GM19468 (cell line): ENCODE measurements at regions not wholly inside any gene's neighbourhood (a gene's known extent, or its start where the extent isn't known, plus 50 kb on each side); places are given as distances from the start of the nearest gene placed in this dataset.

ENCODE experiments used
- ATAC-seq: cut with Tn5 transposase; IDR thresholded peaks from one replicate; pipeline ENCODE4 v1.9.1; 2021; ENCODE audit warnings: mild to moderate bottlenecking, moderate library complexity, moderate number of reproducible peaks; ENCODE audit not compliant: unreplicated experiment; ENCODE audit errors: extremely low read depth

DNA sequence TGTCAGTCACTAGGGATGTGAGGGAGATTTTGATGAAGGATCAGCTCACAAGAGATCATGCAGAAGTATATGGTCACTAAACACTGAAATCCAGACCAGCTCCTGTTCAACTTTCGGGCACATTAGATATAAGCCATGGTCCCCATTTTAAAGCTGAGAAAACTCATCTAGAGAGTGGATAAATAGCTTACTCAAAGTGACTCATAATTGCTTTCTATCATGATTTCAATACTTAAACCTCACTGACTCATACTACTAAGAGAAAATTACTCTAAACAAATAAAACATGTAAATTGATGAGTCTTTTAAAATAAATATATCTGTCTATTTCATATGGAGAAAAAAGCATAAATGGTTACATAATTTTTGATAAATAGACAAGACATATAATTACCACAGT lies 567.7 kb downstream of the TLR4 start:
- ATAC-seq = no peak

DNA sequence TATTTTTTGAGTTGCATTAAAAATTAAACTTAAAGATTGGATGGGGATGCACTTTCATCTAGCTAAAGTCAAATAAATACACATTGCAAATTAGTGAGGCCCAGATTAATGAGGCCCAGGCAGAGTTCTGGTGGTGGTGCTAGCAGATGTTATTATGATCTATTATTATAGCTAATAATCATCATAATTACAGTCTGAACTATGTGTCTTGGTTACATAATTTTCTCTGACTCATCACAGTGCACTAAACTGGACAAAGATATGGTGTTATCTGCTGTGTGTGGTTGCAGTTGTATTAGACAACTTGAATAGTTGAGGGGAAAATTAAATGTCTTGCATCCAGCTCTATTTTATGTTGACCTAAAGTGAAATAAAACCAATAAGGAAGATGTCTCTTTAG lies 568.8 kb downstream of the TLR4 start:
- no peak for ATAC-seq

- no peak for ATAC-seq
Measured at GRCh38 chr9:118276784-118277183, 572.6 kb downstream of the TLR4 start.

- no peak for ATAC-seq
Measured at GRCh38 chr9:118281772-118282171, 577.6 kb downstream of the TLR4 start.

DNA sequence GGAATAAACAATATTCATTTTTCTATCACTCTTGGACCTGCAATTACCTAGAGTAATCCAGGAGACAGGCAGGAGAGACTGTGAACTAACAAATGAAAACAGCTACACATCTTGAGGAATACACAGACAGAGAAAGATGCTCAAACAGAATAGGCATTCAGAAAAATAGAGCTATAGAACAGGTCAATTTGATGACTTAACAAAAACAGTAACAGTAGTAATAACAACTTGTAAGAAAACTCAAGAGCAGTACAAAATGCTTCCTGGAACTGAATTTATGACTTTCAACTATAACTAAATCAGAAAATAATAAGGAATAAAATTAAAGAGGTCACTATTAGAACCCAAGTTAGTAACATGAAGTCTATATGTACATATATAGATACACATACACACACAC lies 579.3 kb downstream of the TLR4 start:
- no peak for ATAC-seq

DNA sequence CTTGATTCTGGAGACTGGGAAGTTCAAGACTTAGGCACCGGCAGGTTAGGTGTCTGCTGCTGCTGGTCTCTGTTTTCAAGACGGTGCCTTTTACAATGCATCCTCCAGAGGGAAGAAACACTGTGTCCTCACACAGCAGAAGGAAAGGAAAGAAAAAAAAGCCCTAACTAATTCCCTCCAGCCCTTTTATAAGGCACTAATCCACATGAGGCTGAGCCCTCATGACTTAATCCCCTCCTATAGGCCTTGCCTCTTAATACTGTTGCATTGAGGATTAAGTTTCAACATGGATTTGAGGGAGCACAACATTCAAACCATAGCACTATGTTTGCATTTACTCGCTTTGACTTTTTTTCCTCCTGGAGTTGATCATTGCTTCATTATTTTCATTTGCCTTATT lies 585.9 kb downstream of the TLR4 start:
- ATAC-seq = no peak

GRCh38 chr9:118295413-118295812 lies 591.2 kb downstream of the TLR4 start:
- no peak for ATAC-seq

DNA sequence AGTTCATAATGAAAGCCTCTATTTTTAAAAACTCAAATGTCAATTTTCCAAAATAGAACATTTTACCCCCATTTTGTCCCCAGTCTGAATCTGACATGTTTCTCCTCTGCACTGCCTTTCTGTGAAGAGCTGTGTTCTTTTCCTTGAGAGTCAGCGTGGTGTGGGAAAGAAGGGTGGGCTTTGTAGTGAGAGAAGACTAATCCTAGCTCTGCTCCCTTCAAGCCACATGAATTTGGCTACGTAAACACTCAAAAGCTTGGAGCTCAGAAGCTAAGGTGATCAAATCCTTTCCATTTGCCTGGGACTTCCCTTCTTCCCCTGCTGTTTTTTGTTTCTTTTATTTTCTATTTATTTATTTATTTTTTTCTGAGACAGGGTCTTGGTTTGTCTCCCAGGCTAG lies 598.5 kb downstream of the TLR4 start:
- ATAC-seq = no peak

- ATAC-seq = no peak
Measured at GRCh38 chr9:118303216-118303615, 599.0 kb downstream of the TLR4 start.

GRCh38 chr9:118305331-118305730 lies 601.1 kb downstream of the TLR4 start:
- ATAC-seq = no peak

DNA sequence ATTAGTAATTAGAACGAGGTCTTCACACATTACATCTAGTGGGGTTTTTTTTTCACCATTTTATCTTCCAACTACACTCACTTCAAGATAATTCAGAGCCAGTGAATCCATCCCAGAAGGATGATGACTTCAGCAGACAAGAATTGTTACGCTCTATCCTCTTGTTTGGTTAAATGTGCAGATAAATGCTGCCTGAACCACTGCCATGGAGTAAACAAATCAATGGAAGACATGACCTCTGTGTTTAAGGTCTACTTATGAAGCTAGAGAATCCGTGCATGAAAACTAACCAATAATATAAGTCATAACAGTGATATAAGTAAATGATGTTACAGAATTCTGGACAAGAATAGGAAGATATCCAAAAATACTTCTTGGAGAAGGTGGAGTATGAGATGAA lies 602.6 kb downstream of the TLR4 start:
- no peak for ATAC-seq

- no peak for ATAC-seq
Measured at GRCh38 chr9:118313965-118314364, 609.8 kb downstream of the TLR4 start.

- no peak for ATAC-seq
Measured at GRCh38 chr9:118316831-118317343, 612.7 kb downstream of the TLR4 start.

DNA sequence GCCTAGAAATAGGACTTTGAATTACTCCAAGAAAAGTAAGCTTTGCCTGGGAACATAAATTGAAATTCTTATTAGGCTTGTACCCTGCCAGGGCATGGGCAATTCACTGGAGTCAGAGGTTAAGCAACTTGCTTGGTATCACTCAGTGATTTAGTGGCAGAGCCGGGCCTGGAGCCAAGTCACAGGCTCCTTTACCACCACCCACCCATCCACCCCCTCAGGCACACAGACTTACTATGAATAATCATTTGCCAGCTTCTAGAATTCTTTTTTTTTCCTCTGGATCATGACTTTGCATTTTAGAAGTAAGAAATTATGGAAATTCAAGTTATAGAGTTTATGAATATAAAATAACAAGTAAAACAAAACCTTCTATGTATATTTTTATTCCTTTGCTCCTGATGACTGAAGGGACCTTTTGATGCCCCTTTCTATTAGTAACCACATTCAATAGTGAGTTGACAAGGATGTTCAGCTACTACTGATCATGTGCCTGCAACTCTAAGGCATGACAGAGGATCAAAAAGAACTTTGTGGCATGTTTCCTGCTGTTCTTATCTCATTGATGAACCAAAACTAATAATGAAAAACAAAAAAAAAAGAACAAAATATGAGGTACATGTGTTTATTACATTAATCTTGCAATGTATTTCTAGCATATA lies 614.7 kb downstream of the TLR4 start:
- no peak for ATAC-seq

- ATAC-seq = no peak
Measured at GRCh38 chr9:118321788-118322187, 617.6 kb downstream of the TLR4 start.

DNA sequence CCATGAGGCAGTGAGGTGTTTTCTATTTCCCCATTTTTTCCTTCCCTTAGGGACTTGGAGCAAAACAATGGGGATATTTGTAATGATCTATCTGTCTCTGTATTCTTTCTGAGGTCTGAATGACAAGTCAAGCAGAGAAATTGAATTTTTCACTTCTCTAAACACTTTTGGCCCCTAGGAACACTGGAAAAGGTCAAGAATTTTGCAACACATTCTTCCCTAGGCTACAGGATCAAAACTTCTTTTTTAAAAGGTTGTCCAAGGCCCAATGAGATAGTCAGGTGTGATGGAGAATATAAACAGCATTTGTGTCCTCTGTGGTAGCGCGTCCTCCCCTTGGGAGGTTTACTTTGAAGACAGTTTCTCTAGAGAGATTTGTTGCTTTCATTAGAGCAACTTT lies 620.5 kb downstream of the TLR4 start:
- no peak for ATAC-seq

GRCh38 chr9:118325757-118326156 lies 621.6 kb downstream of the TLR4 start:
- ATAC-seq = no peak

GRCh38 chr9:118326326-118326725 lies 622.1 kb downstream of the TLR4 start:
- no peak for ATAC-seq

GRCh38 chr9:118330191-118330986 lies 626.2 kb downstream of the TLR4 start:
- no peak for ATAC-seq

GRCh38 chr9:118331622-118332045 lies 627.4 kb downstream of the TLR4 start:
- no peak for ATAC-seq

- ATAC-seq = no peak
Measured at GRCh38 chr9:118336250-118336942, 632.2 kb downstream of the TLR4 start.
